GM10266 (cell line): ENCODE measurements at regions not wholly inside any gene's neighbourhood (a gene's known extent, or its start where the extent isn't known, plus 50 kb on each side); places are given as distances from the start of the nearest gene placed in this dataset.

Experiments
- DNase-seq: peaks from one replicate; pipeline ENCODE4 v3.0.0; 2012; ENCODE audit errors: extremely low spot score
- CTCF ChIP-seq: IDR thresholded peaks from 2 replicates; pipeline ENCODE4 v1.5.1; 2012; ENCODE audit warnings: mild to moderate bottlenecking, low read depth; ENCODE audit not compliant: control insufficient read depth, insufficient read depth; ENCODE audit errors: missing control alignments

- TF ChIP-seq CTCF = no peak
Observed at GRCh38 chr3:20323307-20323927, 137.4 kb upstream of the SGO1 start.

GRCh38 chr3:20322085-20322484 lies 136.1 kb upstream of the SGO1 start:
- no peak for DNase-seq
- no peak for TF ChIP-seq CTCF

More at GRCh38 chr3:20323307-20323927, 137.4 kb upstream of the SGO1 start:
- no peak for DNase-seq

GRCh38 chr3:20321391-20322047 lies 135.5 kb upstream of the SGO1 start:
- no peak for DNase-seq
- TF ChIP-seq CTCF = no peak

GRCh38 chr3:20320489-20320888 lies 134.5 kb upstream of the SGO1 start:
- no peak for DNase-seq
- no peak for TF ChIP-seq CTCF

- TF ChIP-seq CTCF = no peak
- DNase-seq = no peak
Observed at GRCh38 chr3:20319551-20319950, 133.5 kb upstream of the SGO1 start.

GRCh38 chr3:20317616-20318015 lies 131.6 kb upstream of the SGO1 start:
- TF ChIP-seq CTCF = no peak
- DNase-seq = no peak

- DNase-seq = no peak
- no peak for TF ChIP-seq CTCF
Observed at GRCh38 chr3:20316238-20316637, 130.2 kb upstream of the SGO1 start.
